ENCODE measurements at regions not wholly inside any gene's neighbourhood (a gene's known extent, or its start where the extent isn't known, plus 50 kb on each side); places are given as distances from the start of the nearest gene placed in this dataset.

DNA sequence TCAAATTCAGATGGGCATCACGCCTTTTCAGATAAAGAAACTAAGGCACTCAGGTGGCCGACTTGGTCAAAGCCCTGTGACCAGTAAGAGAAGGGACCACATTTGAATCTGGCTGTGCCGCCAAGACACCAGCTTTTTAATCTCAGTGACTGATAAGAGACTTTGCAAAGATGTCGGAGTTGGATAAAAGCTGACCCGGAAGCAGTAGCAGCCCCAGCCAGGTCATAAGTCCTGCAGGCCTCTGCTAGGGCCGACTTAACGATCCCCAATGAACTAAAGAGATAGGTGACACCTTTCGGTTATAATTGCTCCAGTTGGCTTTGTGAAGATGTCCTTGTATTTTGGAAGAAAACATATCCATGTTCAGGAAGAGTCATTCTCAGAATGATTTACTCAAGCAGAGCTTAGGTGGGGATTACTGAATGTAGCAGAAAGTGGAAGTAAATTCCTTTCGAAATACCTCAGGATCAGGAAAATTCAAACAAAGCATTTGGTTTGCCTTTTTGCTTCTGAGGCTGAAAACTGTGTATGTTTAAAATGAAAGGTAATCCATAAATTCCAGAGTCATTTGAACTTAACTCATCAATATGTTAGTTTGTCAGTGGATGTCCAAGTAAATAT, 164.2 kb upstream of the PITRM1 start:
- no peak for DNase-seq (ENCODE audit: low read depth in 1 of 2, low spot score in 1 of 2)
- Histone ChIP-seq H3K4me3 (replicated peaks; ENCODE audit: insufficient read depth, low read length) (no peak overlapping the region), H3K27me3 (ENCODE audit: insufficient read depth, poor library complexity, severe bottlenecking) (no peaks in the 10 kb centered on the region), H3K27ac (replicated peaks) (no peak overlapping the region)
- TF ChIP-seq SPI1 (IDR thresholded peaks at IDR 0.05; ENCODE audit: borderline replicate concordance, low read depth) (no peak), POLR2AphosphoS5 (IDR thresholded peaks at IDR 0.05; ENCODE audit: low read depth) (no peak), GABPA (IDR thresholded peaks at IDR 0.05; ENCODE audit: low read depth) (no peak)
- TF ChIP-seq, protein P1, sequence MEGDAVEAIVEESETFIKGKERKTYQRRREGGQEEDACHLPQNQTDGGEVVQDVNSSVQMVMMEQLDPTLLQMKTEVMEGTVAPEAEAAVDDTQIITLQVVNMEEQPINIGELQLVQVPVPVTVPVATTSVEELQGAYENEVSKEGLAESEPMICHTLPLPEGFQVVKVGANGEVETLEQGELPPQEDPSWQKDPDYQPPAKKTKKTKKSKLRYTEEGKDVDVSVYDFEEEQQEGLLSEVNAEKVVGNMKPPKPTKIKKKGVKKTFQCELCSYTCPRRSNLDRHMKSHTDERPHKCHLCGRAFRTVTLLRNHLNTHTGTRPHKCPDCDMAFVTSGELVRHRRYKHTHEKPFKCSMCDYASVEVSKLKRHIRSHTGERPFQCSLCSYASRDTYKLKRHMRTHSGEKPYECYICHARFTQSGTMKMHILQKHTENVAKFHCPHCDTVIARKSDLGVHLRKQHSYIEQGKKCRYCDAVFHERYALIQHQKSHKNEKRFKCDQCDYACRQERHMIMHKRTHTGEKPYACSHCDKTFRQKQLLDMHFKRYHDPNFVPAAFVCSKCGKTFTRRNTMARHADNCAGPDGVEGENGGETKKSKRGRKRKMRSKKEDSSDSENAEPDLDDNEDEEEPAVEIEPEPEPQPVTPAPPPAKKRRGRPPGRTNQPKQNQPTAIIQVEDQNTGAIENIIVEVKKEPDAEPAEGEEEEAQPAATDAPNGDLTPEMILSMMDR (IDR thresholded peaks at IDR 0.05; ENCODE audit: insufficient read depth, low read length) = no peak
- TF ChIP-seq, protein P2, sequence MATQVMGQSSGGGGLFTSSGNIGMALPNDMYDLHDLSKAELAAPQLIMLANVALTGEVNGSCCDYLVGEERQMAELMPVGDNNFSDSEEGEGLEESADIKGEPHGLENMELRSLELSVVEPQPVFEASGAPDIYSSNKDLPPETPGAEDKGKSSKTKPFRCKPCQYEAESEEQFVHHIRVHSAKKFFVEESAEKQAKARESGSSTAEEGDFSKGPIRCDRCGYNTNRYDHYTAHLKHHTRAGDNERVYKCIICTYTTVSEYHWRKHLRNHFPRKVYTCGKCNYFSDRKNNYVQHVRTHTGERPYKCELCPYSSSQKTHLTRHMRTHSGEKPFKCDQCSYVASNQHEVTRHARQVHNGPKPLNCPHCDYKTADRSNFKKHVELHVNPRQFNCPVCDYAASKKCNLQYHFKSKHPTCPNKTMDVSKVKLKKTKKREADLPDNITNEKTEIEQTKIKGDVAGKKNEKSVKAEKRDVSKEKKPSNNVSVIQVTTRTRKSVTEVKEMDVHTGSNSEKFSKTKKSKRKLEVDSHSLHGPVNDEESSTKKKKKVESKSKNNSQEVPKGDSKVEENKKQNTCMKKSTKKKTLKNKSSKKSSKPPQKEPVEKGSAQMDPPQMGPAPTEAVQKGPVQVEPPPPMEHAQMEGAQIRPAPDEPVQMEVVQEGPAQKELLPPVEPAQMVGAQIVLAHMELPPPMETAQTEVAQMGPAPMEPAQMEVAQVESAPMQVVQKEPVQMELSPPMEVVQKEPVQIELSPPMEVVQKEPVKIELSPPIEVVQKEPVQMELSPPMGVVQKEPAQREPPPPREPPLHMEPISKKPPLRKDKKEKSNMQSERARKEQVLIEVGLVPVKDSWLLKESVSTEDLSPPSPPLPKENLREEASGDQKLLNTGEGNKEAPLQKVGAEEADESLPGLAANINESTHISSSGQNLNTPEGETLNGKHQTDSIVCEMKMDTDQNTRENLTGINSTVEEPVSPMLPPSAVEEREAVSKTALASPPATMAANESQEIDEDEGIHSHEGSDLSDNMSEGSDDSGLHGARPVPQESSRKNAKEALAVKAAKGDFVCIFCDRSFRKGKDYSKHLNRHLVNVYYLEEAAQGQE (IDR thresholded peaks at IDR 0.05; ENCODE audit: insufficient replicate concordance, low read depth) = no peak

DNA sequence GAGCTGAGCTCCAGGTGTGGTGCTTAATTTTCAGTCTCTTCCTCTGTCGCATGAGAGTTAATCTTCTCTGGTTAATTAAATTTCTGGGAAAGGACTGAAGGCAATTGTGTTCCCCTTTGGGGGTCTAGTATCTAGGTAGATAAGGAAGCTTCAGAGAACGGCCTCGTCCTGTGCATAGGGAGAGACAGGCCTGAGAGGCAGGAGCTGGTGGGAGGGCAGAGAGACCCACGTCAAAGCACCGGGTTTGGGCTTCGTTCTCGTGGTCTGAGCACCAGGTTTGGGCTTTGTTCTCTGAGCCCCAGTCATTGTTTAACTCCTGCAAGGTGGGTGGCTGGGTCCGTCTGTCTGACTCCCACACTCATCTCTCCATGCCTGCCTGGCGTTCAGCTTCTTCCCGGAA, 160.8 kb upstream of the PITRM1 start:
- Histone ChIP-seq H3K27ac (replicated peaks) (no peak overlapping the region), H3K27me3 (ENCODE audit: insufficient read depth, poor library complexity, severe bottlenecking) (no peaks in the 10 kb centered on the region), H3K4me3 (replicated peaks; ENCODE audit: insufficient read depth, low read length) (no peak overlapping the region)
- TF ChIP-seq SPI1 (IDR thresholded peaks at IDR 0.05; ENCODE audit: borderline replicate concordance, low read depth) (no peak), GABPA (IDR thresholded peaks at IDR 0.05; ENCODE audit: low read depth) (no peak), POLR2AphosphoS5 (IDR thresholded peaks at IDR 0.05; ENCODE audit: low read depth) (no peak)
- TF ChIP-seq, protein P2 (IDR thresholded peaks at IDR 0.05; ENCODE audit: insufficient replicate concordance, low read depth) = no peak
- TF ChIP-seq, protein P1 (IDR thresholded peaks at IDR 0.05; ENCODE audit: insufficient read depth, low read length) = no peak
- DNase-seq (ENCODE audit: low read depth in 1 of 2, low spot score in 1 of 2) = no peak

DNA sequence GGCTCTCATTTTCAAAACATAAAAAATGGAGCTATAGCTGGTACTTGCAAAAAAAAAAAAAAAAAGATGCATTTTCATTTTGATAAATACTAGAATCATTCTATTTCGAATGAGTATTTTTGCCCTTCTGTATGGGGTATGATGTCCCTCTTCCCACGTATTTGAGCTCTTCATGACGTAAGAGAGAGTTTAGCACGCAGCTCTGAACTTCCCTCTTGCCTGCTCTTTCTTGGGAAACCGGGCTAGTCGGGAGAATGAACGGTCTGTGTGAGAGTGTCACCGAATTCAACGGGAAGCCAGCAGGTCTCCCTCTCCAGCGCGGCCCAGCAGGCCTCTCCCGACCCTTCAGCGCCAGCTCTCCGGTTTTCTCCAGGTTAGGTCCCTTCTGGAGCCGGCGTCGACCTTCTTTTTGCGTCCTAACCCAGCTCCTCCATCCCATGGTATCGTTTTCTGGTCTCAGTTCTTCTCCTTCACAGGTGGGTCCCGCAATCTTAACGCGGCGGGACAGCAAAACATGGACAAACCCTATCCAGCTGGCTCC, 159.2 kb upstream of the PITRM1 start:
- Histone ChIP-seq H3K4me3 (replicated peaks; ENCODE audit: insufficient read depth, low read length) (no peak overlapping the region), H3K27me3 (ENCODE audit: insufficient read depth, poor library complexity, severe bottlenecking) (no peaks in the 10 kb centered on the region), H3K27ac (replicated peaks) (no peak overlapping the region)
- TF ChIP-seq SPI1 (IDR thresholded peaks at IDR 0.05; ENCODE audit: borderline replicate concordance, low read depth) (no peak), POLR2AphosphoS5 (IDR thresholded peaks at IDR 0.05; ENCODE audit: low read depth) (no peak), GABPA (IDR thresholded peaks at IDR 0.05; ENCODE audit: low read depth) (no peak)
- TF ChIP-seq, protein P1 (IDR thresholded peaks at IDR 0.05; ENCODE audit: insufficient read depth, low read length) = no peak
- TF ChIP-seq, protein P2 (IDR thresholded peaks at IDR 0.05; ENCODE audit: insufficient replicate concordance, low read depth) = no peak
- no peak for DNase-seq (ENCODE audit: low read depth in 1 of 2, low spot score in 1 of 2)
